RPMI7951 (cell line): ENCODE measurements at regions not wholly inside any gene's neighbourhood (a gene's known extent, or its start where the extent isn't known, plus 50 kb on each side); places are given as distances from the start of the nearest gene placed in this dataset.

Source experiments
- DNase-seq: peaks from one replicate; pipeline ENCODE4 v3.0.0-alpha.2; 2012; ENCODE audit warnings: low read depth

DNA sequence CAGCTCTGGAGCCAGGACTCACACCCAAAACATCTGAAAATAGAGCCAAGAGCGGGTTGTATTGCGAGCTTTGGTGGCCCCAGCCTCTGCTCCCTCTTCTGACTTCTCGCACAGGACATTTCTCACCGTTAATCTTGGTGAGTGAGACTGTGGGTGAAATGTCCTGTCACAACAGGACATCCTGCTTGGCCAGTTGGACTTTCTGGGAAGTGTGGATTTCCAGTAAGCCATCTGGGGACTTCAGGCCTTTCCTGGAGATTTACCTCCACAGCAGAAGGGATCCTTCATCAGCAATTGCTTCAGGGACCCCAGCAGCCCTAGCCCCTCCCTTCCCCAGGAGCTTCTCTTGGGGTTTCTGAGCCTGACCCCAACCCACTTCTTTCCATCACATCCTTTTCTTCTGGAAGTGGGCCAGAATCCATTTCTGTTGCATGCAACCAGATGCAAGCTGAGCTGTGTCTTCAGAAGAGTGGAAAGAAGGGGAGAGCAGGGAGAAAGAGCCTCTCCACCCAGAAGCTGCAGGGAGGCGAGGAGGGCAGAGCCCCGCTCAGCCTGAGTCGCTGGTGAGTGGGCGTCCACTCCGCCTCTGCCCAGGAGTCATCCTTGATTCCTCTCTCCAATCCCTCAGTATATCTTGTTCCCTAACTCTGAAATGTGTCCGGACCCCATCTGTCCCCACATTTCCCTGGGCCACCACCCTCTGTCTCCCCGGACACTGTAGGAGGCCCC lies 50.3 kb upstream of the GADD45G start:
- no peak for DNase-seq

DNA sequence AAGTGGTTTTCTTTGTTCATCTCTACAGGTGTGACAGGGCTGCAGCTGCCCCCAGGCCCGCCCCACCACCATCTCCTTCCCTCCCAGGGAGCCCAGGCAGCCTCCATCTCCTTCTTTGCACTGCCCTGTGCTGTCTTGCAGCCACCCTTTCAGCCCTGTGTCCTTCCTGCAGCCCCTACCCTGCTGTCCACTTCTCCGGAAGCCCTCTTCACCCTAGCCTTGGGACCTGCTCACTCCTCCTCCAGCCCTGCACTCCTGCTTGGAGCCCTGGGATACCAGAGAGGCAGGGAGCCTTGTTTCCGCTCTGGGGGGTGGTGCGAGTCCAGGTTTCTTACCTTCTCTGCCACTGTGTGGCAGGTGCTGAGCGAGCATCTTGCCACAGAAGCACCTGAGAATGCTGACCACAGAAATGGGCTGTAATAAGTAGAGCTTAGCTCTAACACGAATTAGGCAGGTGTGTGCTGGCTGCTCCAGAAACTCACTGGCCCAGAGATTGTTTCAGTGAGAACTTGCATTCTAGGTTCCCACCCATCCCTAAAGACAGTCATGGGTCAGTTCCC lies 51.3 kb upstream of the GADD45G start:
- DNase-seq = no peak

DNA sequence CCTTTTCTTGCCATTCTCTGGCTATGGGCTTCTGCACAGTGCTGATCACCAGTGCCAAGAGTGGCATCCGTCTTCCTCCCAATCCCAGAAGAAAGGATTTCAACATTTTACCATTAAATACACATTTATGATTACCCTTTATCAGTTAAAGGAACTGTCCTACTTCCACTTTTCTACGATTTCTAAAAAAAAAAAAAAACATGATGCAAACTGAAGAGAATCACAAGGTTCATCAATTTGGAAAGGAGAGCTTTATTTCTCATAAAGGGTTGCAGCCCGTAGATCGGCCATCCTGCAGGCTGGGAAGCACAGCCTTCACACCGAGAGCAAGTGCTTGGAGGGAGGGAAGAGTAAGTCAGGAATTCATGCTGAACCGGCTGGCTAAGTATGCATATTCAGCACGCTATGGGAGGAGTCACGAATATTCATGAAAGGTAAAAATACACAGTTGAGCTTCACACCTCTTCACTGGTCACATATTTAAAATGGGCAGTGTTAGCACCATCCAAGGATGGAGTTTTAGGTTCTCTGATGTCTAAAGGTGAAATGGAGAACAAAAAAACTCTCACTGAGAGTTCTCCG lies 52.5 kb upstream of the SEMA4D start:
- DNase-seq = no peak

DNA sequence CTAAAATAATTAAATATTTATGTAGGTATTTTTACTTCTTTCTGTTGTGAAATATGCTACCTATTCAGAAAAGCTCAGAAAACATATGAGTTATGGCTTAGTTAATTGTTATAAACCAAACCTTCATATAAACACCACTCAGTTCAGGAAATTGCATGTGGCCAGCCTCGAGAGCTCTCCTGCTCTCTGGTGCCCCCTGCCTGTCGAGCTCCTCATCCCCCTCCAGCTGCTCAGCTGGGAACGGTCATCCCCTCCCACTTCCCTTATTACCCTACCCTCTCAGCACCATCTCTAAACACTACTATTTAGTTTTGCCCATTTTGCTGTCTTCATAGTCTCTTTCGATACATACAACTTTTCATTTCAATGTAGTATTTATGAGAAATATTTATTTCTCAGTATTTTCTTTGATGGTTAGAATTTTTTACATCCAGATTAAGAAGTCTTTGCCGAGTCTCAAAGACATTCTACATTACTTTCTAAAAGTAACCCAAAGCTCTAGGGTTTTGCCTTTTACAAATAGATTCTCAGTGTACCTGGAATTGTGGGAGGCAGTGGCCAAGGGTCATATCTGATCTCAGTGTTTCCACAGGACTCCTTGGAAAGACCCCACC lies 51.2 kb upstream of the SEMA4D start:
- peak; percentile 7 for DNase-seq

DNA sequence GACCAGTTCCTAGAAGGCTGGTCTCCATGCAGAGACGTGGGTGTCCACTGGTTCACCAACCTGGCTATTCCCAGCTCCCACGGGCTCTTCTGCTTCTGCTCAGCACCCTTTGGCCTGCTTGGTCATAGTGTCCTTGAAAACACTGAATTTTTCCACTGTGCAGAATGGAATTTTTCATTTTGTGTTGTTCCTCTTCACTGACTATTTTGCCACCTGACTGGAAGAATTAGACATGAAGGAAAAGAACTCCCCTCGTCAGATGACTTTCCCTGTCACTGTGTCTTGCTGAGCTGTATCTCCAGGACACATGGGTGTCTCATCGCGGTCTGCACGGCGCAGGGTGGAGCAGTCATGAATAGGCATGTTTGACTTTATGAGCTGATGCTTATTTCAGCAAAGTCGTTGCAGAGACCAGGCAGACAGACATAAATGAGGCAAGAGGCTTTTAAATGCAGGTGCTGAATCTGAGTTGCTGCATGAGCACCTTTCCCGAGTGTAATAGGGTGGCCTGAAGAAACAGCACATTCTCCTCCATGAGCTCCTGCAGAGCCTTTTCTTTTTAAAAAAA lies 50.2 kb upstream of the SEMA4D start:
- DNase-seq = no peak
